CD4-positive, alpha-beta T cell treated with Interleukin-17A for 4 hours (primary cell): ENCODE measurements at regions not wholly inside any gene's neighbourhood (a gene's known extent, or its start where the extent isn't known, plus 50 kb on each side); places are given as distances from the start of the nearest gene placed in this dataset.

ENCODE experiments used
- DNase-seq: peaks from one replicate; pipeline ENCODE4 v3.0.0-alpha.2; 2020; ENCODE audit warnings: mixed read lengths

GRCh38 chr7:118713039-118713438 is 488.5 kb downstream of the ANKRD7 start:
- no peak for DNase-seq

DNA sequence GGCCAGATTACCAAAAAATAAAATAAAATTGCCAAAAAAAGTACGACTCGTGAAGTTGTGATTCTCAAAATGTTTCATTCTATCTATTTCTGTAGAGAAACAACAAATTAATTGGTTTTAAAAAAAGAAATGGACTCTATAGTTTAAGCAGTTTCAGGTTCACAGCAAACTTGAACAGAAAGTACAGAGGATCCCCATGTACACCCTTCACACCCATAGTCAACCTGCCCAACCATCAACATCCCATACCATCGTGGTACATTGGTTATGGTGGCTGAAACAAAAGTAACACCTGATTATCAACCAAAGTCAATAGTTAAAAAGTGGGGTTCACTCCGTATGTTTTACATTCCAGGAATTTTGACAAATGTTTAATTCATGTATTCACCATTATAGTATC is 496.1 kb downstream of the ANKRD7 start:
- no peak for DNase-seq

- DNase-seq, result no peak
Measured at GRCh38 chr7:118731854-118732253, 507.4 kb downstream of the ANKRD7 start.

- DNase-seq, result no peak
Measured at GRCh38 chr7:118734541-118734940, 510.0 kb downstream of the ANKRD7 start.

- DNase-seq, result no peak
Measured at GRCh38 chr7:118735441-118735840, 510.9 kb downstream of the ANKRD7 start.

DNA sequence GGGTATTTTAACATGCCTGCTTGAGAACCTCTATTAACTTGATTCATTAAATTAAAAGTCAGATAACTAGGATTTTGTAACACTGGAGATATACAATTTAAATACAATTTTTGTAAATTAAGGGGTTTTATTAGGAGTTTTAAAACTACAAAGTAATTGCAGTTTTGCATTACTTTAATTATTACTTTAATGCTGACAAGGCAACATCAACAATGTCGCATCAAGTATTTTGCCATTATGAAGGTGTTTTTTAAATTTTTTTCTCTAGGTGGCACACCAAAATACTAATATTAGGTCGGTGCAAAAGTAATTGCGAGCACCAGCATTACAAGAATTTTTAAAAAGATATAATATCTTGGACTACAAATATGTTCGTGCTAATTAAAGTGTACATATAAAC is 513.4 kb downstream of the ANKRD7 start:
- no peak for DNase-seq

GRCh38 chr7:118745927-118746326 is 521.4 kb downstream of the ANKRD7 start:
- DNase-seq, result no peak

- no peak for DNase-seq
Measured at GRCh38 chr7:118747473-118747872, 523.0 kb downstream of the ANKRD7 start.

- DNase-seq, result no peak
Measured at GRCh38 chr7:118753479-118753878, 529.0 kb downstream of the ANKRD7 start.

- DNase-seq, result no peak
Measured at GRCh38 chr7:118754608-118755007, 530.1 kb downstream of the ANKRD7 start.

GRCh38 chr7:118755067-118755625 is 530.6 kb downstream of the ANKRD7 start:
- DNase-seq, result no peak

GRCh38 chr7:118757066-118757465 is 532.6 kb downstream of the ANKRD7 start:
- DNase-seq, result no peak

- no peak for DNase-seq
Measured at GRCh38 chr7:118758582-118758981, 534.1 kb downstream of the ANKRD7 start.

GRCh38 chr7:118759921-118760320 is 535.4 kb downstream of the ANKRD7 start:
- DNase-seq, result no peak

- DNase-seq, result no peak
Measured at GRCh38 chr7:118762451-118762850, 537.9 kb downstream of the ANKRD7 start.

- DNase-seq, result no peak
Measured at GRCh38 chr7:118764221-118764620, 539.7 kb downstream of the ANKRD7 start.

GRCh38 chr7:118771672-118772071 is 547.2 kb downstream of the ANKRD7 start:
- DNase-seq, result no peak

DNA sequence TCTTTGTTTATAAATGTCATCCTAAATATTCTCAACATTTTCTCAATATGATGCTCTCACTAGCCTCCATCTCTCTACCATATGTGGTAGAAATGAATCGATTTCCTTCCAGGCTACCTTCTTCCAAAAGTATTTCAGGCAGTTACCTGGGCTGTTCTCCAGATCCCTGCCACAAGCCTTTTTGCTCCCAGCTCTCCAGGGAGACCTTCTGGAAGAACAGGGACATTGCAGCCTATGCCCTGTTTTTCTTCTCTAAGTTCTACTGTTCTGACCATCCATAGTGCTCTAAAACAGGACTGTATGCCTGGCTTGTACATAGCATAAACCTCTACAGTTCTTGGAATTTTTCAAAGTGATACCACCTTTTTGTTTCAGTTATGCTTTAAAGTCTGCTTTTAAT is 552.8 kb downstream of the ANKRD7 start:
- no peak for DNase-seq

DNA sequence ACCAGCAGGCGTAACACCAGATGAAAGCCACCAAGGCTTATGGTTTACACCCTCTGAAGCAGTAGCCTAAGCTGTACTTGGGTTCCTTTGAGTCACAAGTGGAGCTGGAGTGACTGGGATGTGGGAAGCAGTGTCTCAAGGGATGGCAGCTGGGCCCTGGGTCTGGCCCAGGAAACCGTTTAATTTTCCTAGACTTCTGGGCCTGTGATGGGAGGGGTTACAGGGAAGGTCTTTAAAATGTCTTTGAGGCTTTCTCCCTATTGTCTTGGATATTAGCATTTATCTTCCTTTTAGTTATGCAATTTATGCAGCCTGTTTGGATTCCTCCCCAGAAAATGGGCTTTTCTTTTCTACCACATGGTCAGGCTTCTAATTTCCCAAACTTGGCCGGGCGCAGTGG is 568.2 kb downstream of the ANKRD7 start:
- DNase-seq, result no peak

- DNase-seq, result no peak
Measured at GRCh38 chr7:118793582-118793981, 569.1 kb downstream of the ANKRD7 start.

GRCh38 chr7:118794419-118794818 is 569.9 kb downstream of the ANKRD7 start:
- no peak for DNase-seq

- no peak for DNase-seq
Measured at GRCh38 chr7:118801366-118801765, 576.9 kb downstream of the ANKRD7 start.

GRCh38 chr7:118802726-118803125 is 578.2 kb downstream of the ANKRD7 start:
- no peak for DNase-seq

DNA sequence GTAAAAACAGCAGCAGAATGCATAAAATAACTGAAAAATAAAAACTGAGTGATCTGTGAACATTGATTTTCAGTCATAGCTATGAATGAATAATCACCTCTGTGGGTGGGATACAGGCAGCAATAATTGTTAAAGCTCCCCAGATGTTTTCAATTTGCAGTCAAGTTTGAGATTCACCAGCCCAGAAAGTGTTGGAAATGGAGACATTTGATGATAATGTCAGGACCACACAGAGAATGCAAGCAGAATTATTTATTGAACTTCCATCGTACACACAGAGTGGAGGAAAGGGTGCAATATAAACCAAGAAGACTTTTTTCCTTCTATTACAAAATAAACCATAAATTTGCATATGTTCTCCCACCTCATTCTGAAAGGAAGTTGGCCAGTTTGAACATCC is 601.7 kb downstream of the ANKRD7 start:
- no peak for DNase-seq

GRCh38 chr7:118836933-118837332 is 612.4 kb downstream of the ANKRD7 start:
- no peak for DNase-seq

DNA sequence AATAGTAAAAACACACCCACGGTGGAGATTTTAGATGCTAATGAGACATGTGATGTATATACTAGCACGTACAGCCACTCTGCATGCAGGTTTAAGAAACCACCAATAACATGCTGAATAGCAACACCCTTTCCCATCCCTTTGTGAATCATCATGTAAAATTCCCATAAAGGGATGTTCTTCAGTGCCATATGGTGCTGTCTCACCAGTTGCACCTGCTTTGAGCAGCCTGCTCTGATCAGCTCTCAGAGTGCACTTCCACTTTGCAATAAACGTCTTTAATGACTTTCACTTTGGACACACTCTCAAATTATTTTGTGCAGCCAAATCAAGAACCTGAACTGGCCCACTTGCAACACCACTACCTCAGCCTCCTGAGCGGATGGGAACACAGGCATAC is 615.0 kb downstream of the ANKRD7 start:
- DNase-seq, result no peak
